ENCODE measurements at regions not wholly inside any gene's neighbourhood (a gene's known extent, or its start where the extent isn't known, plus 50 kb on each side); places are given as distances from the start of the nearest gene placed in this dataset.

GRCh38 chr7:21356616-21357015 is 71.3 kb upstream of the SP4 start:
- no peak for TF ChIP-seq CTCF (IDR thresholded peaks at IDR 0.05; ENCODE audit: borderline replicate concordance, extremely low read depth, low read length, poor library complexity, severe bottlenecking)
- TF ChIP-seq EZH2 (IDR thresholded peaks at IDR 0.05; ENCODE audit: borderline replicate concordance, low read depth, low read length, severe bottlenecking): no peak

Measured in DND-41 (cell line).